Activated B cell treated with CpG ODN at 0.5 μM for 24 hours (primary cell): ENCODE measurements at regions not wholly inside any gene's neighbourhood (a gene's known extent, or its start where the extent isn't known, plus 50 kb on each side); places are given as distances from the start of the nearest gene placed in this dataset.

Experiments used
- ATAC-seq: fragments of 200-7000 bp; cut with Tn5 transposase; one replicate; pipeline ENCODE4 v1.10.0; 2021; ENCODE audit warnings: low read depth, mild to moderate bottlenecking, moderate library complexity
- CTCF ChIA-PET: fragments of 350-600 bp; sonication (Branson Sonifier 250); formaldehyde crosslinking; loops from one replicate; lab custom pipeline; 2021; ENCODE audit warnings: antibody characterized with exemption; lab: Charles Lee
- POLR2A ChIA-PET: fragments of 350-600 bp; sonication (Branson Sonifier 250); formaldehyde crosslinking; loops from one replicate; lab custom pipeline; 2021; ENCODE audit warnings: antibody characterized with exemption; lab: Charles Lee
- DNase-seq: peaks from one replicate; pipeline ENCODE4 v3.0.0; 2022
- H3K27ac Mint-ChIP-seq: one replicate; pipeline ENCODE4 v1.8.0; 2020; ENCODE audit warnings: mixed read lengths
- H3K27me3 Mint-ChIP-seq: one replicate; pipeline ENCODE4 v1.8.0; 2021; ENCODE audit warnings: mixed read lengths
- H3K36me3 Mint-ChIP-seq: one replicate; pipeline ENCODE4 v1.8.0; 2021; ENCODE audit warnings: low read depth, mixed read lengths
- H3K4me1 Mint-ChIP-seq: one replicate; pipeline ENCODE4 v1.8.0; 2021; ENCODE audit warnings: mixed read lengths
- H3K4me3 Mint-ChIP-seq: one replicate; pipeline ENCODE4 v1.8.0; 2020; ENCODE audit warnings: mild to moderate bottlenecking, mixed read lengths
- H3K9me3 Mint-ChIP-seq: one replicate; pipeline ENCODE4 v1.8.0; 2020; ENCODE audit warnings: mixed read lengths
- intact Hi-C: fragments of 100-400 bp; cut with micrococcal nuclease; formaldehyde crosslinking; loops from one replicate; pipeline ENCODE4 v1.15.1; 2024
- TF ChIP-seq, protein P1 (sequence below): fragments of 200-600 bp; IDR thresholded peaks from one replicate; pipeline ENCODE4 v1.8.0; 2022; ENCODE audit warnings: antibody characterized with exemption, mild to moderate bottlenecking

DNA sequence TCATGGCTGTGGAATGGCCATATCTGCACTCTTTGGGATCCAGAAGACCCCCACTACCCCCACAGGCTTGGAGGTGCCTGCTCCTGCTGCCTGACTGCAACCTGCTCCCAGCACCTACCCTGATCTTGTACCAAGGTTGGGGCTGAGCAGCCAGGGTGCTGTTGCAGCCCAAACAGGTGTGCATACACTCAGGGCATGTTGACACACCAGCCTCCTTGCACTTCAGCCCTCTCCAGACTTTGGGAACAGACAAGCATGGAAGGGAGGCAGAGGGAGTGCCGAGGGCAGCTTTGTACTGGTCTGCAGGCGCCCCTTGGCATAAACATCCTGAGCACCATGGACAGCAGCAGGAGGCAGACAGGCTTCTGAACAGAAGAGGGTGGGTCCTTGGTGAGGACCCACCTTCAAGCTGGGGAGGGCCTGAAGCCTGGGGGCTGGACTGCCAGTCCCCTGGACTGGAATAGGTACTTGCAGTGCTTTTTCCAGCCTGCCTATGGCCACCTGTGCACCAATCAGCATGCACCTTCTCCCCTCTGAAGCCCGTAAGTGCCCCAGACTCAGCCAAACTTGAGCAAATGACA lies 1675.8 kb downstream of the HACE1 start:
- ATAC-seq = no peak
- ChIA-PET CTCF (no interaction called here), POLR2A (no interaction called here)
- Mint-ChIP-seq H3K4me3 (no peak overlapping the region), H3K36me3 (no peaks in the 10 kb centered on the region), H3K27me3 (no peaks in the 10 kb centered on the region), H3K4me1 (no peaks in the 10 kb centered on the region), H3K9me3 (no peaks in the 10 kb centered on the region), H3K27ac (no peak overlapping the region)
- intact Hi-C loops = no loop called here
- TF ChIP-seq, protein P1, sequence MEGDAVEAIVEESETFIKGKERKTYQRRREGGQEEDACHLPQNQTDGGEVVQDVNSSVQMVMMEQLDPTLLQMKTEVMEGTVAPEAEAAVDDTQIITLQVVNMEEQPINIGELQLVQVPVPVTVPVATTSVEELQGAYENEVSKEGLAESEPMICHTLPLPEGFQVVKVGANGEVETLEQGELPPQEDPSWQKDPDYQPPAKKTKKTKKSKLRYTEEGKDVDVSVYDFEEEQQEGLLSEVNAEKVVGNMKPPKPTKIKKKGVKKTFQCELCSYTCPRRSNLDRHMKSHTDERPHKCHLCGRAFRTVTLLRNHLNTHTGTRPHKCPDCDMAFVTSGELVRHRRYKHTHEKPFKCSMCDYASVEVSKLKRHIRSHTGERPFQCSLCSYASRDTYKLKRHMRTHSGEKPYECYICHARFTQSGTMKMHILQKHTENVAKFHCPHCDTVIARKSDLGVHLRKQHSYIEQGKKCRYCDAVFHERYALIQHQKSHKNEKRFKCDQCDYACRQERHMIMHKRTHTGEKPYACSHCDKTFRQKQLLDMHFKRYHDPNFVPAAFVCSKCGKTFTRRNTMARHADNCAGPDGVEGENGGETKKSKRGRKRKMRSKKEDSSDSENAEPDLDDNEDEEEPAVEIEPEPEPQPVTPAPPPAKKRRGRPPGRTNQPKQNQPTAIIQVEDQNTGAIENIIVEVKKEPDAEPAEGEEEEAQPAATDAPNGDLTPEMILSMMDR = no peak
- no peak for DNase-seq

DNA sequence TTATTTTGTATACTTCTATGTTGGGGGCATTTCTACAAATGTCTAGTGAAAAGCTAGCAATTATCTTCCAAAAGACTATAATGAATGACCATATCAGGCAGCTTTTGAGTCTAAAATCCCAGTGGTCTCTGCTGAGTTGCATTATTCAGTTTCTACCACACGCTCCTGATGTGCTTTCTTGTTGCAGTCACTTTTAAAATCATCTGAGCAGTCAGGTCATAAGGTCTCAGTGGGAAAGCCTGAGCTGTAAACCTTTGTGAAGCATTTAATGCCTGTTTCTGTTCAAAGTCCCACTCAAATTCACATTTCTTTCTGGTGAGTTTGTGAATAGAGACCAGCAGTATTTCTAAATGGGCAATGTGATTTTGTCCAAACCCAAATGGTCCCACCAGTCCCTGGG lies 1681.5 kb downstream of the HACE1 start:
- no peak overlapping the region for H3K4me3 Mint-ChIP-seq
- intact Hi-C loops = no loop called here
- no peak for ATAC-seq
- ChIA-PET POLR2A (no interaction called here), CTCF (no interaction called here)
- no peak overlapping the region for H3K27ac Mint-ChIP-seq
- H3K9me3 Mint-ChIP-seq = peaks cover 4% of the 10 kb centered on the region
- TF ChIP-seq, protein P1 = no peak
- no peaks in the 10 kb centered on the region for H3K4me1 Mint-ChIP-seq
- DNase-seq = no peak
- H3K36me3 Mint-ChIP-seq = no peaks in the 10 kb centered on the region
- no peaks in the 10 kb centered on the region for H3K27me3 Mint-ChIP-seq

DNA sequence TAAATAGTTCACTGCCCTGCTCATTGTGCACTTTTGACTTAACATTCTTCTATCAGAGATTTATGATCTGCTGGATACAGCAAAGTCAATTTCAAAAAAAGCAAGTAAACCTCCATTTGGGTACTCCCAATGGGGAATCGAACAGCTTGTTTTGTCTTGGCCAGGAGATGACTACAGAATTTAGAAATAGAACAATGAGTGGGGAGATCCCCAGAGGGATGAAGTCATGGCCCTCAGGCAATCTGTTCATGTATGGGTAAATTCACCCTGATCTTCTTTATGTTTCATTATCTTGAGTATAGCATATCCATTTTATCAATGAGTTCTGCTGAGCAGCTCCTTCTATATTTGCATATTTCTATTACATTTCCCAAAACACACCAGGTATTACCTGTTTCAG lies 1681.9 kb downstream of the HACE1 start:
- Mint-ChIP-seq H3K4me3 (no peak overlapping the region), H3K36me3 (no peaks in the 10 kb centered on the region), H3K9me3 (peaks cover 4% of the 10 kb centered on the region), H3K27ac (no peak overlapping the region), H3K27me3 (no peaks in the 10 kb centered on the region), H3K4me1 (no peaks in the 10 kb centered on the region)
- no peak for DNase-seq
- TF ChIP-seq, protein P1 = no peak
- CTCF ChIA-PET = no interaction called here
- no peak for ATAC-seq
- POLR2A ChIA-PET = no interaction called here
- intact Hi-C loops = no loop called here

DNA sequence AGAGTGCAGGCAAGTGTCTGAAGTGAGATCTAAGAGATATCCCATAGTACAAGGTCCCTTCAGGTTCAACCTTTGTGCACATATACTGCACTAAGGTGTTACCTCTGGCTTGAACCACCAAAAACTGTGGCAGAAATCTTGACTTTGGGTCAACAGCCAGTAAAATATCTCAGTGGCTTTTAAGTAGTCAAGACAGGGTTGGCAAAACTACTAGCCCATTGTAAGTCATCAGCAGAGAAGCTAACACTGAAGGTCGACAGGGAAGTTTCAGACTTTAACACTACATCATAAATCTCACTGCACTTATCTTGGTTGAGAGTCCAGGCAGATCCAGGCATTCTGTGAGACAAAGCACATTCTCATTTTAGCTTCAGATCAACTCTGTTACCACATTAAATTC lies 1684.7 kb downstream of the HACE1 start:
- peaks cover 4% of the 10 kb centered on the region for H3K9me3 Mint-ChIP-seq
- ATAC-seq = no peak
- no peak overlapping the region for H3K4me3 Mint-ChIP-seq
- H3K36me3 Mint-ChIP-seq = no peaks in the 10 kb centered on the region
- H3K27ac Mint-ChIP-seq = no peak overlapping the region
- ChIA-PET CTCF (no interaction called here), POLR2A (no interaction called here)
- no peaks in the 10 kb centered on the region for H3K27me3 Mint-ChIP-seq
- no peaks in the 10 kb centered on the region for H3K4me1 Mint-ChIP-seq
- TF ChIP-seq, protein P1 = no peak
- DNase-seq = no peak
- intact Hi-C loops = no loop called here

DNA sequence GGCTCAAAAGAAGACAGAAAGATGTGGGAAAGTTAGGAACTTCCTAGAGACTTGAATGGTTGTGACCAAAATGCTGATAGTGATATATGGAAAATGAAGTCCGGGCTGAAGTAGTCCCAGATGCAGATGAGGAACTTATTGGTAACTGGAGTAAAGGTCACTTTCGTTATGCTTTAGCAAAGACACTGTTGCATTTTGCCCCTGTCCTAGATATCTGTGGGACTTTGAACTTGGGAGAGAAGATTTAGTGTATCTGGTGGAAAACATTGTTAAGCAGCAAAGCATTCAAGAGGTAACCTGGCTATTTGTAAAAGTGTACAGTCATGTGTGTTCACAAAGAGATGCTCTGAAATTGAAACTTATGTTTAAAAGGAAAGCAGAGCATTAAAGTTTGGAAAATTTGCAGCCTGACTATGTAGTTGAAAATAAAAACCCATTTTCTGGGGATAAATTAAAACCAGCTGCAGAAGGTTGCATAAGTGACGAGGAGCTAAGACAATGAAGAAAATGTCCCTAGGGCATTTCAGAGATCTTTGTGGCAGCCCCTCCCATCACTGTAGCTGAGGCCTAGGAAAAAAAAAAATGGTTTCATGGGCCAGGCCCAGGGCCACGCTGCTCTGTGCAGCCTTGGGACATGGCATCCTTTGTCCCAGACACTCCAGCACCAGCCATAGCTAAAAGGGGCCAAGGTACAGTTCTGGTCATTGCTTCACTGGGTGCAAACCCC lies 1692.2 kb downstream of the HACE1 start:
- TF ChIP-seq, protein P1 = no peak
- DNase-seq (no peak), ATAC-seq (no peak)
- Mint-ChIP-seq H3K36me3 (no peaks in the 10 kb centered on the region), H3K9me3 (peaks cover 6% of the 10 kb centered on the region), H3K4me3 (no peak overlapping the region), H3K27me3 (no peaks in the 10 kb centered on the region), H3K27ac (no peak overlapping the region), H3K4me1 (no peaks in the 10 kb centered on the region)
- intact Hi-C loops = no loop called here
- POLR2A ChIA-PET = no interaction called here
- CTCF ChIA-PET = no interaction called here
